ENCODE measurements at regions not wholly inside any gene's neighbourhood (a gene's known extent, or its start where the extent isn't known, plus 50 kb on each side); places are given as distances from the start of the nearest gene placed in this dataset.

GRCh38 chr12:62075870-62076269, 184.3 kb upstream of the USP15 start:
- Histone ChIP-seq H3K36me3 (no peaks in the 10 kb centered on the region), H3K9me3 (no peaks in the 10 kb centered on the region), H3K27me3 (no peaks in the 10 kb centered on the region), H3K4me3 (no peak overlapping the region), H3K27ac (no peak overlapping the region), H3K4me1 (no peaks in the 10 kb centered on the region)
- no peak for DNase-seq
- intact Hi-C loops (cut with DNase I) = no loop called here
- TF ChIP-seq POLR2A (IDR thresholded peaks at IDR 0.05) = no peak
- no peak for TF ChIP-seq EP300 (IDR thresholded peaks at IDR 0.05)
- TF ChIP-seq CTCF (IDR thresholded peaks at IDR 0.05) = no peak
- TF ChIP-seq POLR2AphosphoS5 (IDR thresholded peaks at IDR 0.05) = no peak
- 13 to 39% methylated on average over 1 of the region's 1 CpG for WGBS, 2 donors

GRCh38 chr12:62078020-62078419, 182.2 kb upstream of the USP15 start:
- Histone ChIP-seq H3K27me3 (no peaks in the 10 kb centered on the region), H3K36me3 (no peaks in the 10 kb centered on the region), H3K4me3 (no peak overlapping the region), H3K4me1 (no peaks in the 10 kb centered on the region), H3K27ac (no peak overlapping the region), H3K9me3 (no peaks in the 10 kb centered on the region)
- DNase-seq = no peak
- TF ChIP-seq EP300 (IDR thresholded peaks at IDR 0.05) (no peak), CTCF (IDR thresholded peaks at IDR 0.05) (no peak), POLR2AphosphoS5 (IDR thresholded peaks at IDR 0.05) (no peak), POLR2A (IDR thresholded peaks at IDR 0.05) (no peak)
- 63 to 67% methylated on average over 6 of the region's 6 CpGs for WGBS, 2 donors
- intact Hi-C loops (cut with DNase I) = no loop called here

- TF ChIP-seq CTCF (IDR thresholded peaks at IDR 0.05) (no peak), POLR2AphosphoS5 (IDR thresholded peaks at IDR 0.05) (no peak), EP300 (IDR thresholded peaks at IDR 0.05) (no peak), POLR2A (IDR thresholded peaks at IDR 0.05) (no peak)
- H3K4me1 ChIP-seq = no peaks in the 10 kb centered on the region
- no peak for DNase-seq
- intact Hi-C loops (cut with DNase I) = no loop called here
- 96% methylated on average over 1 of the region's 1 CpG for WGBS, 2 donors
- peaks cover 0 to 6% (median 0%) of the 10 kb centered on the region in 4 donors for H3K9me3 ChIP-seq
- H3K36me3 ChIP-seq = no peaks in the 10 kb centered on the region
- H3K27me3 ChIP-seq = no peaks in the 10 kb centered on the region
- H3K4me3 ChIP-seq = no peak overlapping the region
- no peak overlapping the region for H3K27ac ChIP-seq
Observed at GRCh38 chr12:62082448-62082847, 177.8 kb upstream of the USP15 start.

- Histone ChIP-seq H3K9me3 (no peaks in the 10 kb centered on the region), H3K36me3 (no peaks in the 10 kb centered on the region), H3K4me3 (no peak overlapping the region), H3K27me3 (no peaks in the 10 kb centered on the region), H3K27ac (no peak overlapping the region), H3K4me1 (no peaks in the 10 kb centered on the region)
- intact Hi-C loops (cut with DNase I) = no loop called here
- no peak for TF ChIP-seq POLR2A (IDR thresholded peaks at IDR 0.05)
- WGBS, 2 donors = 78 to 79% methylated on average over 3 of the region's 3 CpGs
- no peak for DNase-seq
Observed at GRCh38 chr12:62098132-62098531, 162.1 kb upstream of the USP15 start.

- no peaks in the 10 kb centered on the region for H3K36me3 ChIP-seq
- H3K27ac ChIP-seq = no peak overlapping the region
- no peaks in the 10 kb centered on the region for H3K4me1 ChIP-seq
- H3K4me3 ChIP-seq = no peak overlapping the region
- intact Hi-C loops (cut with DNase I) = no loop called here
- no peak for TF ChIP-seq POLR2A (IDR thresholded peaks at IDR 0.05)
- no peaks in the 10 kb centered on the region for H3K27me3 ChIP-seq
- no peaks in the 10 kb centered on the region for H3K9me3 ChIP-seq
- no peak for DNase-seq
Observed at GRCh38 chr12:62103748-62104147, 156.5 kb upstream of the USP15 start.

- no peaks in the 10 kb centered on the region for H3K27me3 ChIP-seq
- no peaks in the 10 kb centered on the region for H3K4me1 ChIP-seq
- WGBS, 2 donors = 39 to 53% methylated on average over 8 of the region's 8 CpGs
- H3K9me3 ChIP-seq = no peaks in the 10 kb centered on the region
- intact Hi-C loops (cut with DNase I) = no loop called here
- TF ChIP-seq CTCF (IDR thresholded peaks at IDR 0.05) = no peak
- no peak for TF ChIP-seq POLR2A (IDR thresholded peaks at IDR 0.05)
- TF ChIP-seq POLR2AphosphoS5 (IDR thresholded peaks at IDR 0.05) = no peak
- no peak for TF ChIP-seq EP300 (IDR thresholded peaks at IDR 0.05)
- no peak overlapping the region for H3K27ac ChIP-seq
- H3K36me3 ChIP-seq = no peaks in the 10 kb centered on the region
- no peak overlapping the region for H3K4me3 ChIP-seq
- no peak for DNase-seq
Observed at GRCh38 chr12:62106547-62107185, 153.5 kb upstream of the USP15 start.

Measured in sigmoid colon (tissue), 6 donors.